Stimulated activated CD8-positive, alpha-beta memory T cell treated with anti-CD3 and anti-CD28 coated beads, Interleukin-4, amount 100 ng/mL, for 48 hours (primary cell): ENCODE measurements at regions not wholly inside any gene's neighbourhood (a gene's known extent, or its start where the extent isn't known, plus 50 kb on each side); places are given as distances from the start of the nearest gene placed in this dataset.
"Not testable (repeated sequence)": the region's sequence is repeated elsewhere in the genome, so short reads cannot be mapped to it uniquely, and the experiment has no call there.

Experiments used
- DNase-seq: peaks from one replicate; pipeline ENCODE4 v3.0.0-alpha.2; 2020

GRCh38 chr21:10432456-10432855, 88.9 kb upstream of the TPTE start:
- DNase-seq, result not testable (repeated sequence)

- not testable (repeated sequence) for DNase-seq
Observed at GRCh38 chr21:10437977-10438376, 83.4 kb upstream of the TPTE start.

GRCh38 chr21:10440639-10441038, 80.7 kb upstream of the TPTE start:
- DNase-seq, result not testable (repeated sequence)

- not testable (repeated sequence) for DNase-seq
Observed at GRCh38 chr21:10442018-10442417, 79.4 kb upstream of the TPTE start.

GRCh38 chr21:10445685-10446084, 75.7 kb upstream of the TPTE start:
- DNase-seq, result not testable (repeated sequence)

- not testable (repeated sequence) for DNase-seq
Observed at GRCh38 chr21:10449451-10449850, 71.9 kb upstream of the TPTE start.

GRCh38 chr21:10451274-10451673, 70.1 kb upstream of the TPTE start:
- not testable (repeated sequence) for DNase-seq

- DNase-seq, result not testable (repeated sequence)
Observed at GRCh38 chr21:10457765-10458164, 63.6 kb upstream of the TPTE start.

GRCh38 chr21:10460957-10461356, 60.4 kb upstream of the TPTE start:
- DNase-seq, result not testable (repeated sequence)

- DNase-seq, result not testable (repeated sequence)
Observed at GRCh38 chr21:10461445-10461844, 59.9 kb upstream of the TPTE start.

GRCh38 chr21:10463156-10463555, 58.2 kb upstream of the TPTE start:
- no peak for DNase-seq

GRCh38 chr21:10464975-10465374, 56.4 kb upstream of the TPTE start:
- no peak for DNase-seq

GRCh38 chr21:10465524-10466110, 55.8 kb upstream of the TPTE start:
- DNase-seq, result not testable (repeated sequence)

- DNase-seq, result no peak
Observed at GRCh38 chr21:10466200-10466599, 55.2 kb upstream of the TPTE start.
